Left renal pelvis (tissue), 4 donors: ENCODE measurements at regions not wholly inside any gene's neighbourhood (a gene's known extent, or its start where the extent isn't known, plus 50 kb on each side); places are given as distances from the start of the nearest gene placed in this dataset.
"Not testable (repeated sequence)": the region's sequence is repeated elsewhere in the genome, so short reads cannot be mapped to it uniquely, and the experiment has no call there.

Source experiments
- DNase-seq, 4 donors: peaks; one replicate each; pipeline ENCODE4 v3.0.0-alpha.2; 2013; ENCODE audit warnings: low read depth in 4 of 4, low spot score in 3 of 4

DNA sequence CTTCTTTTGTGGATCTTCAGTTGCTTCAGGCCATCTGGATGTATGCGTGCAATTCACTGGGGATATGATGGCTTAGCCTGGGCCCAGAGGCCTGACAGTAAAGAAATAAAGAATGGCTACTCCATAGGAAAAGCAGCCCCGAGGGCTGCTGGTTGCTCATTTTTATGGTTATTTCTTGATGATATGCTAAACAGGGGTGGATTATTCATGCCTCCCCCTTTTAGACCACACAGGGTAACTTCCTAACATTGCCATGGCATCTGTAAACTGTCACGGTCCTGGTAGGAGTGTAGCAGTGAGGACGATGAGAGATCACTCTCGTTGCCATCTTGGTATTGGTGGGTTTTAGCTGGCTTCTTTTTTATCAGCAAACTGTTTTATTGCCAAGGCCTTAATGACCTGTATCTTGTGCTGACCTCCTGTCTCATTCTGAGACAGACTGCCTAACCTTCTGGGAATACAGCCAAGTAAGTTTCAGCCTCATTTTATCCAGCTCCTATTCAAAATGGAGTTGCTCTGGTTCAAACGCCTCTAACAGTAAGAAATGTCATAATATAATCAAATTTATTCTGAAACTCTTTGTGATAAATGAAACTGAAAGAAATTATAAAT, 60.5 kb downstream of the DSEL start:
- no peak for DNase-seq

DNA sequence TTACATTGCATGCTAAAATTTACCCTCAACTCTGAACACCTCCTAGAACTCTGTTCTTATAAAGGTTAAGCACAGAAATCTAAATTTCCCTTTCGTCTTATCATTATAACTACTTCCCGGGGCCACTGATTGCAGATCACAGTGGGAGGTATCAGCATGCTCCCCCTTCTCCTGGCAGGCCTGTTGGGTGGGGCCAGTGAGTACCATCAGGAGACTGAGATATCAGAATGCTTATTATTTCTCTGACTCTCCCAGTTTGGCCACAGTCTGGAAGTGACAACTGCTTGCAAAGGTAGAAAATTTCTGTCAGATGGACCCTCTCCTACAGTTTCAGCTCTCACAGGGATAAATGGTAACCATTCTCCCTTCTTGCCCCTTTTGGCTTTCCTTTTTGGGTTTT, 62.6 kb downstream of the DSEL start:
- no peak for DNase-seq

DNA sequence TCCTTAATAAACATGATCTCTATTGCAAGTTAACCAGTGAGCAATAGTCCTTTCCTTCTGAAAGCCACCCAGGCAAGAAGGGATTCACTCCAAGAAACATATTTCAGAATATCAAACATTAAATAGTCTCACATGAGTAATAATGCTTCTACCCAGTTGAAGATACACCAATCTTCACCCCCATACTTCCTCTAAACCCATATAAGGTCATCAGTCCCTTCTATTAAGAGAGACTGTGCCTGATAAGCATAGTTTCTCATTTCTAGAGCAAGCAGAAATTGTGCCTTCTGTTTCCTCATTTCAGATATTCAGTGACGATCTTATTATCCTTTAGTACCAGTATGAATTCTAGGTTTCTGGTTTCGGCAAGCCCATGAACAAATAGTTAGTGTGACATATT, 64.6 kb downstream of the DSEL start:
- DNase-seq, result no peak

DNA sequence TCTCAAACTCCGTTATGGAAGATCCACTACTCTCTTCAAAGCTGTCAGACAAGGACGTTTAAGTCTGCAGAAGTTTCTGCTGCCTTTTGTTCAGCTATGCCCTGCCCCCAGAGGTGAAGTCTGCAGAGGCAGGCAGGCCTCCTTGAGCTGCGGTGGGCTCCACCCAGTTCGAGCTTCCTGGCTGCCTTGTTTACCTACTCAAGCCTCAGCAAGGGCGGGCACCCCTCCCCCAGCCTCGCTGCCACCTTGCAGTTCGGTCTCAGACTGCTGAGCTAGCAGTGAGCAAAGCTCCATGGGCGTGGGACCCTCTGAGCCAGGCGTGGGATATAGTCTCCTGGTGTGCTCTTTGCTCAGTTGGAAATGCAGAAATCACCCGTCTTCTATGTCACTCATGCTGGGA, 65.4 kb downstream of the DSEL start:
- DNase-seq, result not testable (repeated sequence)

DNA sequence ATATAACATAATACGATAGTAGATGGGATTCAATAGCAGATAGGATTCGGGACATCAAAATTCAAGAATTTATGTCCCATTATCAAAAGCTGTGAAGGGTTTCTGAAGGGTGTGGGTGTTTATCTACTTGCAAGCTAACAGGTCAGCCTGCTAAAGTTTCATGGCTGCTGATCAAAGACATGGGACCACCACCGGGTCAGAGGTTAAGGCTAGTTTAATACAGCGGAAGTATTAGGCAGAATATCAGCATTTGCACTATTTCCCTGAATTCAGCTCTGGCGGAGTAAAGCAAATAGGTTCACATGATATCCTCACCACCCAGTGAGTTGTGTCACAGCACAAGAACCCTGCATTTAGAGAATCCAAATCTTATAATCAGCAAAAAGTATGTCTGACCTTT, 82.5 kb downstream of the DSEL start:
- DNase-seq, result no peak

DNA sequence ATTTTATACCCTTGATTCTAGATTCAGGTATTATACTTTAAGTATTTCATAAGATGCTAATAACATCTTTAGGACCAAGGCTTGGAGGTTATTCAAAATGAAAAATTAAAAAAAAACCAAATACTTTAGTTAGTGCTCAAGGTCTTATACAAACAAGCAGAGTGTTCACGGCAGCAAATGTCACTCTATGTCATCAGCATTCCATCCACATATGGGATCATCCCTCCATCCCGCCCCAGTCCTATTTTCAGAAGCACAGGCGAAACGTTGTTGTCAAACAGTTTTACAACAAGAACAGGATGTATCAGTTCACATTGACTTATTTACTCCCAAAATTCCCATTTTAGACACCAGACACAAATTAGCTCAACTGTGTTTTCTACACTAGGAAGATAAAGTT, 83.7 kb downstream of the DSEL start:
- DNase-seq, result no peak

DNA sequence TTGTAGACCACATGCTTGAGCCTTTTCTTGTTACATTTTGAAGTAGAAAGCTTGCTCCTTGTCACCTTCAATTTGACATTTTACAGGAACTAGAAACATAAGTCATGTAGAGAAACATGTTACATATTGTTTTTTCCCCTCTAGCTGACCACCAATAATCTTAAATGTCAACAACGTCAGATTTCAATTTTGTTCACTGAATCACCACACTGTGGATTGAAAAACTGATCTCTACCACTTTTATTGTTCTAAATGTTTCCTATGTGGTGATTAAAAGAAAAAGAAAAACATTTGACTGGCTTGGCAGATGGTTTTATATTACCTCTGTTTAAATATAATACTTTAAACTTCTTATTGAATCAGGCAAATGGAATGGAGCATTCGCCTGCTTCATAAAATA, 87.7 kb downstream of the DSEL start:
- no peak for DNase-seq

DNA sequence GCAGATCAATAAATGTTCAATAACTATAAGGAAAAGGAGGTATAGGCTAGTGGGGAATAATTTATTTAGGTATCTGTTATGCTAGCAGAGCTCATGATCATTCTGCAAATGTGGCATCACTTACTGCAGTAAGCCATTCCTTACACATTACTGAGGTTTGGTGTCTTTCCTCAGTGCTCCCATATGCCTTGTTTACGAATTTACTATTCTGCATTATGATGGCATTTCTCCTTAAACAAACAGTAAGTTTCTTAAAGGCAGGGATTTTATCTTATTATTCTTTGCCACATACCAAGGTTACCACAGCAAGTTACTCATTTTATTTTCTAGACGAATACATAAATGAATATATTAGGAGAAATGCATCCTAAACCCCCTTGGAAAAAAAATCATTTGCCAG, 88.4 kb downstream of the DSEL start:
- no peak for DNase-seq

DNA sequence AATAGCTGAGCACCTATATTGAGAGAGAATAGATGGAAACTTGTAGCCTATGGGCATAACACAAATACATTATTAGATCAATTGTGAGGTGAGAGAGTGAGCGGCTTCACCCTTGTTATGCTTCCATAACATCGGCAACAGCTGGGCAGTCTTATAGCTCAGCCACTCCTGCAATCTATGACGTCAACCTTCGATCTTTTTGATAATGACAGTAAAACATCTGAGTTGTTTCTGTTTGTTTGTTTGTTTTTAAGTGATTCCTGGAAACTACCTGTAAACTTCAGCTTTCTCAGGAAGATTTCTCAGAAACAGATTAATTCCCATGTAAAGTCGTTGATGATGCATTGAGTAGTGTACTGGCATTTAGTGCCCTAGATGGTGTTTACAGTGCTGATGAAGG, 90.0 kb downstream of the DSEL start:
- DNase-seq, result no peak

DNA sequence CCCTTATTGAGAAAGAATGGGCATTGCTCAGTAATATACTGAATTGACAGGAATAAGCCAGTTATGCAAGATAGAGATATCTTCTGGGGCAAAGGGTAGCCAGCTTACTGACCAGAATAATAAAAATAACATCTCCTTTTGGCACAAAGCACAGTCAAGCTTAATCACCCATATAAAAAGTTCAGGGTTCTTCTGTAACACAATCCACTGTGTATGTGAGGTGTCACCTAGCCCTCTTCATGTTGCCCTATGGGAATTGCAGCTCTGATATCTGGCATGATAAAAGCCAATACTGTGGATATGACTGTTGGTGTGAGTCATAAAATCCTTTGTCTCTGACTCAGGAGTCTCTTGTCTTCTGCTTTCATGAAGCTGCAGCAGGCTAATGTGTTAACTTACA, 90.8 kb downstream of the DSEL start:
- no peak for DNase-seq

DNA sequence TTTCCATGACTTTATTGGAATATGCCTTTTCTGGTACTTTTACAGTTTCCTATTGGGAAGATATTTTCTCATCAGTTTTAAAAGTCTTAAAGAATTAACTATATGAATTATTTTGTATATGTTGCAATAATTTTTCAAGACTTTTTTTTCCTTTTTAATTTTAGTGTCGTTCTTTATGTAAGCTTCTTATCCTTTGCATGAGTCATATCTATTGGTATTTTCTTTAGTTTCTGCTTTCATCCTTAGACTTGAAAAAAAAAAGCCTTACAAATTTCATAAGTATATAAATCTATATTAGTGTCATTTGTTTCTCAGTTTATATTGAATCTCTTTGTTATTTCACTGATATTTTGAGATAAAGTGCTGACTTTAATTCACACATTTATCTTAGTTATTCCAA, 94.9 kb downstream of the DSEL start:
- no peak for DNase-seq

DNA sequence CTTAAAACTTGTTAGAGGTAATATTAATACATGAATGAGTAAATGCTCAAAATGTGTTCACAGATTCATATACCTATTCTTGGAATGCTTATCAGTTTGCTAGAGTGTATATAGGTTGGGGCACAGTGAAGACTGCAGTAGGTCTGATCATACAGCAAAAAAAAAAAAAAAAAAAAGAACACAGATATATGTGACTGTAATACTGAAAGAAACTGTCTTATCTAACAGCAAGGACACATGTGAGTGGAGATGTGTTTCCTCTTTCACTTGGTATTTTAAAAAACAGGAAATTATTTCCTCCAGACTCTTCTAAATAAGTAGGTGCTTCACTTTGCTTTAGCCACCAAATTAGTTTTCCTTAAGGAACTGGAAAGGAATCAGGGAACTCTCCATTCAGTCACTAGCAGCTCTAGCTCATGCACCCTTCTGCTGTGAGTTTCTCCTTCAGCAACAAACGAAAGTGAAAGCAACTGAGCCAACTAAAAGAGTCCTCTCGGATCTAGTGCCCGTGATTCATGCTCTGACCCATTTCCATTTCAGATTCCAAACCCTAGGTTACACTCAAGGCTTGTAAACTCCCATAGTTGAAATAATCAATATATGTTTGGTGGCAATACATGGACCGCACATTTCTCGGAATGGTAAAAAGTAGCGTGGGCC, 98.5 kb downstream of the DSEL start:
- no peak for DNase-seq

DNA sequence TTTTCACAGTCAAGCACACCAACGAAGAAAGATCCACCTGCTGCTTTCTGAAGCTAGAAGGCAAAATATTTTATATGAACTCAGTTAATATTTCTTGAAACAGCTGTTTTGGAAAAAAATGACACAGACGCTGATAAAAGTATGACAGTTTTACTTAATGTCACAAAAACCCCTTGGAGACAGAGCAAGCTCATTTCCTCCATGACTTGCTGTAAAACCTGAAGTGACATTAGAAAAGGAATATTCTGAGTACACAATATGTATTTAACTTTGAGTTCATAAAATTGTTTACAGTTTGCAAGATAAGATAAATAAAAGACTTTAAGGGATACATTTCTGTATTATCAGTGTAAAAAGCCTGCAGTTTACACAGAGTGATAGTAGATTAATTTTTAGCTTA, 105.4 kb downstream of the DSEL start:
- DNase-seq, result no peak

DNA sequence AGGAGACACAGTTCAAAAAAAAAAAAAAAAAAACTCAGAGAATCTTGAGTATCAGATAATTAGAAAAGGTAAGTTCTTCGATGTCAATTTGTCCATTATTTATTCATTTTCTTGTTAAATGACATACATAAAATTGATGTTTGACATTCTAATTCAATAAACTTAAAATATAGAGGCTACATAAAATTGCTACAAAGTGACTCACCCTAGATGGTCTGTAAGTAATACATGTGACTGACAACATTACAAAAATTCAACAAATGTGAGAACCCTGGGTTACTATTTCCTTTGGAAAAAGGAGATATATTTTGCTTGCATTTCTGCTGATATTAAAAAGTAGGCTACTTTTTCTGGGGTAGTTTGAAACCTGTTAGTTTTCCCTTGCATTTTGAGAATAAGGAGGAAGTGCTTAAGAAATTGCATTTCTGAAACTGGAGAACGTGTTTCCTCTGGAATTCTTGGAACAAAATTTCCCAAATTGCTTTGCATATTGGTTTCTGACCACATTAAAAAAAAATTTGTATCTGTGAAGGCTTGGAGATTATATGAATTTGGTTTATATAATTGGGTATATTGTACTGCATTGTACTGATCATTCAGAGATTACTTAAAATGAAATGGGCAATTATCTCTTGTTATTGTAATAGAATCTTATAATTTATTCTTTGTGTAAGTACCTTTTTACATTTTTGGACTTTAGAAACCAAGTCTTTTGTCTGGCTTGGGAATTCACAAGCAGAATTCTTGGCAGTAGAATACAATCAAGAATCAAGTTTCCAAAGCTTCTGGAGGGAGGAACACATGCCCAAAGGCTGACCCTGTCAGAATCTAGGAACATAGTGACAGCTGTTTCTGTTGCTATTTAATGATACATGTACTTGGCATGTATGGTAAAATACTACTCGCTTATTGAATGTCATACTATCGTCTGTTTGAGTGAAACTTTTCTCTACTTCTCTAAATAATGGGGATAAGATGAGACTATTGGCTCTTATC, 106.1 kb downstream of the DSEL start:
- no peak for DNase-seq

DNA sequence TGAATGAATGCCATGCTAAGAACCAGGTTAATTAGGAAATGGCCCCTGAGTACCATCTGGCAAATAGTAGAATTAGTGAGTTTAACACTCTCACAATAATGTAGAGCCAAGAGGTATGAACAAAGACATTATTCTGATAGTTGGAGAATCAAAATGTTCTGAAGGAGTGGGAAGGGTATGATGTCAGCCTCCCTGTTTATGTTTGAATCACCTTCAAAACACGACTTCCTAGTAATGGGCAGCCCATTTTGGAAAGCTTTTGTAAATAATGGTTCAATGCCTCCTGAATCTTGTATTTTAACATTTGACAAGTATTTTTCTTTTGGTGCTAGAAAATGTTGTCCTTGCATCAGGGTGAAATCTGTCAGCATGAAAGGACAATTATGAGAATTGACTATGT, 108.3 kb downstream of the DSEL start:
- no peak for DNase-seq

DNA sequence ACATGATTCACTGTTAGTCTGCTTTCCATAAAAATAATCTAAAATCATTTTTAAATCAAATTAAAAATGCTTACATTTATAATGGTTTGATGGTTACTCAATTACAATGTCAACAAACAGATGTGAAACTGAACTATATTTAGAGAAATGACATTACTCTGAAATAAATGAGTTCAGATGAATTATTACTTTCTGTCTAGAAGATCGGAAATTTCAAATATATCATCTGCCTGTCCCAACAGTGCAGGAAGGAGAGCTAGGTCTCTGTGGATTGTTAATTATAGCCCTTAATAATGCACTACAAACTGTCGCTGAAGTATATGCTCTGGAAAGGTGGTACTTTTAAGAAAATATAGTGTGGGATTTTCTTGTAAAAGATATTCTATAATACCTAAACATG, 109.8 kb downstream of the DSEL start:
- no peak for DNase-seq

DNA sequence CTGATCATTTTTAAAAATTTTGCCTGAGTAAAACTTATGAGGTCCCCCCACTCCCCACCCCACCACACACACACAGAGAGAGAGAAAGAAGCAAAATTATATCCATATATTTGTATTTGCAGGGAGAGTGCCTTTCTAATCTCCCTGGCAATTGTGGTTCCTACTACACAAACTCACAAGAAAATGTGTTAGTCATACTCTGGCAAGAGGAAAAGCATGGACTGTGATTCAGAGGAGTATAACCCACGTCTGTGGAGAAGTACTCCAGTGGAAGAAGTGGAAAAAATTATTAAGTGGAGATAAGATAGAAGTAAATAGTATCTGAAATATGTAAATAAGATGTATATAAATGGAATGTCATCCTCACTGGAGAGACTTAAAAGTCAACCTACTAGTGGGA, 114.0 kb downstream of the DSEL start:
- no peak for DNase-seq

DNA sequence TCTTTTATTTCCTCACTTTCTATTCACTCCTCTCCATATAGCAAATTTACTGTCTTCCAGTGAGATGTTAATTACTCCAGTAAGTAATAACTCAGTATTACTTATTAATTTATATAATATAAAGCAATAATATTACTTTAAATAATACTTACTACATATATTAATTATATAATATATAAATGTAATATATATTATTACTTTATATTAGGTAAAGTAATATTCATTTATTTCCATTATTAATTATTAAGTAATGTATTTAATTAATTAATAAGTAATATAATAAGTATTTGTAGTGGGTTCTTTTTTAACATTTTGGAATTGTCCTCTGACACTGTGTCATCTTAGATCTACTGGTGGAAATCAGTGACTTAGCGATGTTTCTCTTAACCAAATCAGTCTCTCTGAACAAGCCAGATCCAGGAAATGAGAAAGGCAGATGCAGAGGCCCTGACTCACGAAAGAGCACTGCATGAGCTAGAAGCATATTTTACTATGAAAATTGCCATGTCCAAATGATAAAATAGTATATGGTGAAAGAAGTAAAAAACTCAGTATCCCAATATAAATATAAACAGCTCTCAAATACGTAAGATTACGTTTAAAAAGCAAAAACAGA, 115.9 kb downstream of the DSEL start:
- DNase-seq, result no peak

DNA sequence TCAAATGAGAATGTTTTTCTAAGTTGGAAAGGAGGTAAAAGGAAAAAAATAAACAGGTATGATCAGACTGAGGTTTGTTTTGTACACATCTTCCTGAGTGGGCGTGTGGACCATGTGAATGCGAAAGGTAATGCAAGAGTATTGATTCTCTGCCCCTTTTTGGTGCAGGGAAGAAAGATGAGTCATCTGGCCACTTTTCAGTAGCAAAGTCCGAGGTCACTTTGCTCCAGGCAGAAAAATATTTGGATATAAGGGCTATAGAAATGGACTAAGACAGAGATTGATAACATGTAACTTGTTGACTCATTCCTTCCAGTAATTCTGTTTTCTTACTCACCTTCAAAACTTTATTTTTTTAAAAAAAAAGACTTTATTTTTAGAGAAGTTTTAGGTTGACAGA, 130.5 kb downstream of the DSEL start:
- DNase-seq, result no peak

DNA sequence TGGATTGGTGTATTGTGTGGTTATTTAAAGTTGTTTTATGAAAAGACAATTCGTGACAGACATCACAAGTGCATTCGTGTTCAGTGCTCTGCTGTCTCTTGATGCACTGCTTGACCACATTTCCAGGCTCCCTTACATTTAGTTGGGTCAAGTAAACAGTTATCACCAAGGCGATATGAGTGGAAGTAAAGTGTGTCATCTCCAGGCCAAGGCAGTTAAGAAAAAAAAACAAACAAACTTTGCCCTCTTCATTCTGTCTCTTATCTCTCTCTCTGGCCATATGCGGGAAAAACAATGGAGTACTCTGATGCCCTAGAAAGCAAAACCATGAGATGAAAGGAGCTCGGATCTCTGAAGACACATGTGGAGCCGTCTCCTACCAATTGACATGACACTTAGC, 131.1 kb downstream of the DSEL start:
- no peak for DNase-seq

DNA sequence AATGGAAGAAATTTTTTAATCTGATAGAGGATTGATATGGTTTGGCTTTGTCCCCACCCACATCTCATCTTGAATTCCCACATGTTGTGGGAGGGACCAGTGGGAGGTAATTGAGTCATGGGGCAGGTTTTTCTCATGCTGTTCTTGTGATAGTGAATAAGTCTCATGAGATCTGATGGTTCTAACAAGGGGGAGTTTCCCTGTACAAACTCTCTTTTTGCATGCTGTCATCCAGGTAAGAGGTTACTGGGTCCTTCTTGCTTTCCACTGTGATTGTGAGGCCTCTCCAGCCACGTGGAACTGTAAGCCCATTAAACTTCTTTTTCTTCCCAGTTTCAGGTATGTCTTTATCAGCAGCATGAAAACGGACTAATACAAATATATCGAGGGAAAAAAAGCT, 132.5 kb downstream of the DSEL start:
- not testable (repeated sequence) for DNase-seq
